ENCODE measurements at regions not wholly inside any gene's neighbourhood (a gene's known extent, or its start where the extent isn't known, plus 50 kb on each side); places are given as distances from the start of the nearest gene placed in this dataset.

- Histone ChIP-seq H3K27me3 (ENCODE audit: low read depth, low read length) (no peaks in the 10 kb centered on the region; the same call in none of the 2 replicates), H3K36me3 (replicated peaks; ENCODE audit: low read depth, low read length) (no peaks in the 10 kb centered on the region), H3K4me3 (ENCODE audit: low read length) (no peak overlapping the region), H3K27ac (ENCODE audit: low read length) (no peak overlapping the region), H4K20me1 (ENCODE audit: insufficient read depth, low read length) (no peaks in the 10 kb centered on the region), H3K79me2 (ENCODE audit: low read length) (no peaks in the 10 kb centered on the region), H3K4me1 (ENCODE audit: low read length) (no peaks in the 10 kb centered on the region), H3K4me2 (ENCODE audit: low read length) (no peak overlapping the region), H3K9ac (ENCODE audit: low read length) (no peak overlapping the region), H2AFZ (ENCODE audit: low read depth, low read length) (no peak overlapping the region), H3K9me3 (ENCODE audit: insufficient read depth, low read length) (no peaks in the 10 kb centered on the region)
- TF ChIP-seq EZH2phosphoT487 (IDR thresholded peaks at IDR 0.05; ENCODE audit: low read depth) (no peak), CTCF (IDR thresholded peaks at IDR 0.05; ENCODE audit: low read depth, low read length) (no peak)
Observed at GRCh38 chr19:29413435-29413834, 112.4 kb upstream of the VSTM2B start.

GRCh38 chr19:29415507-29415906, 110.3 kb upstream of the VSTM2B start:
- H3K36me3 ChIP-seq (replicated peaks; ENCODE audit: low read depth, low read length), result no peaks in the 10 kb centered on the region
- H4K20me1 ChIP-seq (ENCODE audit: insufficient read depth, low read length), result no peaks in the 10 kb centered on the region
- no peaks in the 10 kb centered on the region for H3K79me2 ChIP-seq (ENCODE audit: low read length)
- no peak overlapping the region for H3K4me2 ChIP-seq (ENCODE audit: low read length)
- H3K4me1 ChIP-seq (ENCODE audit: low read length), result no peaks in the 10 kb centered on the region
- H3K9me3 ChIP-seq (ENCODE audit: insufficient read depth, low read length), result no peaks in the 10 kb centered on the region
- no peak overlapping the region for H3K9ac ChIP-seq (ENCODE audit: low read length)
- H3K27ac ChIP-seq (ENCODE audit: low read length), result no peak overlapping the region
- H3K27me3 ChIP-seq (ENCODE audit: low read depth, low read length), result no peaks in the 10 kb centered on the region; the same call in none of the 2 replicates
- H2AFZ ChIP-seq (ENCODE audit: low read depth, low read length), result no peak overlapping the region
- no peak overlapping the region for H3K4me3 ChIP-seq (ENCODE audit: low read length)
- TF ChIP-seq EZH2phosphoT487 (IDR thresholded peaks at IDR 0.05; ENCODE audit: low read depth) (no peak), CTCF (IDR thresholded peaks at IDR 0.05; ENCODE audit: low read depth, low read length) (no peak)

DNA sequence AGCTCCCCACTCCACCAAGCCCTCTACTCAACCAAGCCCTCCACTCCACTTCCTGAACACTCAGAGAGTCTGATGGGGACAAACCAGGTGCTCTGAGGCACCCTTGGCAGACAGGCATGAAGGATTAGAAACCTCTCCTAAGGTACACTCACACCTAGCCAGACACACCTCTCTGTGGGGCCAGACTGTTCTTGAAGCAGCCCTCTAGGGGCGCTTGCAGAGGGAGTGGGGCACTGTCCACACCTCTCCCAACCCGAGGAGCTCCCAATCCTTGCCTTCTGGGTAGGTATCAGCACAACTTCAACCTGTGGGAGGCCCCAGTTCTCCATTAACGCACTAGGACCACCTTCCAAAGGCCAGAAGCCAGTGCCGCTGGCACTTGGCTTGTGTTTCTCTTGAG, 108.7 kb upstream of the VSTM2B start:
- H3K4me3 ChIP-seq (ENCODE audit: low read length), result no peak overlapping the region
- no peaks in the 10 kb centered on the region; the same call in 1 of the 2 replicates for H3K27me3 ChIP-seq (ENCODE audit: low read depth, low read length)
- TF ChIP-seq CTCF (IDR thresholded peaks at IDR 0.05; ENCODE audit: low read depth, low read length) (no peak), EZH2phosphoT487 (IDR thresholded peaks at IDR 0.05; ENCODE audit: low read depth) (no peak)
- no peak overlapping the region for H3K4me2 ChIP-seq (ENCODE audit: low read length)
- no peaks in the 10 kb centered on the region for H3K9me3 ChIP-seq (ENCODE audit: insufficient read depth, low read length)
- H3K79me2 ChIP-seq (ENCODE audit: low read length), result no peaks in the 10 kb centered on the region
- H3K9ac ChIP-seq (ENCODE audit: low read length), result no peak overlapping the region
- H4K20me1 ChIP-seq (ENCODE audit: insufficient read depth, low read length), result no peaks in the 10 kb centered on the region
- H3K27ac ChIP-seq (ENCODE audit: low read length), result no peak overlapping the region
- H3K36me3 ChIP-seq (replicated peaks; ENCODE audit: low read depth, low read length), result no peaks in the 10 kb centered on the region
- H3K4me1 ChIP-seq (ENCODE audit: low read length), result no peaks in the 10 kb centered on the region
- H2AFZ ChIP-seq (ENCODE audit: low read depth, low read length), result no peak overlapping the region

- H4K20me1 ChIP-seq (ENCODE audit: insufficient read depth, low read length), result no peaks in the 10 kb centered on the region
- no peak overlapping the region for H3K4me2 ChIP-seq (ENCODE audit: low read length)
- no peaks in the 10 kb centered on the region; the same call in 1 of the 2 replicates for H3K27me3 ChIP-seq (ENCODE audit: low read depth, low read length)
- no peak overlapping the region for H3K27ac ChIP-seq (ENCODE audit: low read length)
- H3K79me2 ChIP-seq (ENCODE audit: low read length), result no peaks in the 10 kb centered on the region
- no peak overlapping the region for H2AFZ ChIP-seq (ENCODE audit: low read depth, low read length)
- H3K4me1 ChIP-seq (ENCODE audit: low read length), result no peaks in the 10 kb centered on the region
- TF ChIP-seq EZH2phosphoT487 (IDR thresholded peaks at IDR 0.05; ENCODE audit: low read depth), result no peak
- TF ChIP-seq CTCF (IDR thresholded peaks at IDR 0.05; ENCODE audit: low read depth, low read length), result no peak
- H3K36me3 ChIP-seq (replicated peaks; ENCODE audit: low read depth, low read length), result no peaks in the 10 kb centered on the region
- no peaks in the 10 kb centered on the region for H3K9me3 ChIP-seq (ENCODE audit: insufficient read depth, low read length)
- no peak overlapping the region for H3K4me3 ChIP-seq (ENCODE audit: low read length)
- no peak overlapping the region for H3K9ac ChIP-seq (ENCODE audit: low read length)
Observed at GRCh38 chr19:29418201-29418600, 107.6 kb upstream of the VSTM2B start.
